HG03432 (cell line): ENCODE measurements at regions not wholly inside any gene's neighbourhood (a gene's known extent, or its start where the extent isn't known, plus 50 kb on each side); places are given as distances from the start of the nearest gene placed in this dataset.
A peak's percentile ranks its signal among the peaks of the same experiment; 100 is the strongest.

ENCODE experiments used
- ATAC-seq: cut with Tn5 transposase; IDR thresholded peaks from one replicate; pipeline ENCODE4 v1.9.1; 2021; ENCODE audit warnings: mild to moderate bottlenecking, moderate library complexity; ENCODE audit not compliant: unreplicated experiment

- peak; percentile 68 for ATAC-seq
Observed at GRCh38 chr9:118364266-118365106, 660.3 kb downstream of the TLR4 start.

DNA sequence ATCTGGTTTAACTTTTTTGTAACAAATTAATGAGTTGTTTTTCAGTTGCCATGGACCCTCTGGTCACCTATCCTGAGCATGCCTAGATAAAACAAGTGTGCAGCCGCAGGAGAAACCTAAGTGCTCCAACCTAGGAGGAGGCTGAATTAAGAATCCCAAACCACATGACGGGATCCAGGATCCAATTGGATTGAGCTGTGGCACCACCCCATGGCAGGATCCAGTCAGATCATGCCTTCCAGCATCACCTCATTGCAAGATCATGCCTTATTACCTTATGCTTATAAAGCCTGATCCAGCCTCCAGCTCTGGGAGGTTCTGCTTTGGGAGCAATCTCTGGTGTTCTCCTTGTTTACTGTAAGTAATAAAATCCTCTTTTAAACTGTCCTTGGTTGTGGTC lies 662.0 kb downstream of the TLR4 start:
- ATAC-seq, result no peak

GRCh38 chr9:118367383-118367782 lies 663.2 kb downstream of the TLR4 start:
- peak; percentile 40 for ATAC-seq

- ATAC-seq, result no peak
Observed at GRCh38 chr9:118384531-118385100, 680.4 kb downstream of the TLR4 start.

DNA sequence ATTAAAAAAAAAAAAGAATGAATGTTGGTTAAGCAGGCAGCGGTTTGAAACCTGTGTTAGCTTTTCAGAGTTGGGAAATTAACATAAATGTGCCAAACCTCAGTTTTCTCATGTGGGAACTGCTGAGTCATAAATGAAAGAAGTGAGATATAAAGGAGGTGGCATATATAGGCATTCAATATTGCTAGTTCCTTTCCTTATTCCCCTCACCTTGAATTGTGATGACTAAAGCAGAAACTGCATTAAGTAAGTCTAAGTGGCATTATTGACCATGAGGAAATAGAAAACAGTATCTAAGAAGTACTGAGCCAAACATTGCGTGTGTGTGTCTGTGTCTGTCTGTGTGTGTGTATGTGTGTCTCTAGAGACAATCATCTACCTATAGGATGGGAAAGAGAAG lies 691.2 kb downstream of the TLR4 start:
- ATAC-seq, result peak; percentile 95

GRCh38 chr9:118401546-118401945 lies 697.3 kb downstream of the TLR4 start:
- no peak for ATAC-seq

GRCh38 chr9:118414676-118415075 lies 710.5 kb downstream of the TLR4 start:
- no peak for ATAC-seq

- ATAC-seq, result no peak
Observed at GRCh38 chr9:118418887-118419565, 714.8 kb downstream of the TLR4 start.

DNA sequence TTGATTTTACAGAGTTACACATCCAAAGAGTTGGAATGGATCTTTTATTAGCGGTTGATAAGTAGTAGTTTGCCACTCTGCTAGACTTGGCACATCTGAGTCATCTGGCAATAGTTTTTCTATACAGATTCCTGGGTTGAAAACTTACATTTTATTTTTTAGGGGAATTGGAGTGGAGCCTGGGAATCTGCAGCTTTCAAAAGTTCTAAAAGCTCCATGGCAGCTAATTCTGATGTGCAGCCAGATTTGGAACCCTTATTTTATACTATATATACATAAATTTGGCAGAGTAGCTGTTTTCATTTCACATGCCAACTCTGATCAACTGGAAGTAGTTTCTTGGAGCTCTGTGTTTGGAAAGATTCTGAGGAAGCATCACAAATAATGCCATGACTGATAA lies 715.5 kb downstream of the TLR4 start:
- no peak for ATAC-seq

DNA sequence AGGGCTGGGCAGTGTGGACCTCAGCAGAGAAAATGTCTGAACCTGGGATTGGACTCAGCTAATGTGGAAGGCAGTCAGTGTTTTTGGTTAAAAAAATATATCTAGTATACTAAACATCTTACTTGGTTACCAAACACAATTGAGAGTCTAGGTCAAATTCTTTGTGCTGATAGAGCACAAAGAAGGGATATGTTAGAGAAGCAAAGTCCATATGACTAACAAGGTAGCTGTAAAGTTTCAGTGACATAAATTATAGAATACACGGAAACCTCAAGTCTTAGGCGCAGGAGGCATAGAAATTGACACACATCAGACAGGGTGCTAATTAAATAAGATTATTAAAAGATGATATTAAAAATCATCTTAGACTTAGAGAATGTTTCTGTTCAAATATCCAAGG lies 718.3 kb downstream of the TLR4 start:
- ATAC-seq, result no peak

- no peak for ATAC-seq
Observed at GRCh38 chr9:118423021-118423420, 718.8 kb downstream of the TLR4 start.

DNA sequence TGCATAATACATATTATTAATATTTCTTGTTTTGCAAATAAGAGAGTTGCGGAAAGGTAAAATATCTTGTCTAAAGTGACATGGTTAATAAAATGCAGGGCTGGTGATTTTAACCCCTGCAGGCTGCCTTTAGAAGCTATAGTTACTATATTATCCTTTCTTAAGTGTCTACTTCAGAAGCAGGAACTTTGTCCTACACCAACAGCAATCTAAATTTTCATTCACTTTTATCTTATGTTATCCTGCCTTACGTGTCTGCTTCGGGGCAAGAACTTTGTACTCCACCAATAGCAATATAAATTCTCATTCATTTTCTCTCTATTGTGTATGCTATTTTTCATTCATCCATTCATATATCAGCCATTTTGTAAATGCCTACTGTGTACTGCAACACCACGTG lies 719.5 kb downstream of the TLR4 start:
- ATAC-seq, result no peak

DNA sequence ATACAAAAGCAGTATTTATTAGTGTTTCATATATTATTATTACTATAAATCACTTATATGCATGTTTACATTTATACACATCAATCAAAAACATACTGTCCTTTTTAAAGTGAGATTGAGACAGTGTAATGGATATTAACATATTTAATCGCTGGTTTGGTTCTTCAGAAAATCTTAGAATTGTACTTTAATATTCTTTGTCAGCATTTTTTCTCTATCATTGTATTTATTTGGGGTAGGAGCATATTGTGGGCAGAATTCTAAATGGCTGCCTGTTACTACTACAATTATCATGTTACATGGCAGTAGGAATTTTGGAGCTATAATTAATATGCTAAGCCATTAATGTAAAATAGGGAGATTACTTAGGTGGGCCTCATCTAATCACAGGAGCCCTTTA lies 722.6 kb downstream of the TLR4 start:
- ATAC-seq, result no peak

DNA sequence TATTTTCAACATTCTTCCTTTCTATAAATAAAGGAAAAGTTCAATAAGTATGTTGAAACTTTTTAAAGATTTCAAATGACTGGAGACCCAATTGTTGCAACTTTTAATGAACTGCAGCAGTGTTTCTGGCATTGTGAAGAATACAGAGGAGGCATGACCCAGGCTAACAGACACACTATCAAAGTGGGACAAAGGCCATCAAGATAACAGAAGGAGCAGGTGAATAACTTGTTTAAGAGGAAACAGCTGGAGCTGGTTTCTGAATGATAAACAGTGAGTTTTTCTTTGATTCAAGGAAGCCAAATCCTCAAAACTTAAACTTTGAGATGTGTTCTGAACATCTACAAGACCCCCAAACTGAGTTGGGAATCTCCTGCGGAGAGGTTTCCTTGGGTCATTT lies 734.6 kb downstream of the TLR4 start:
- no peak for ATAC-seq

DNA sequence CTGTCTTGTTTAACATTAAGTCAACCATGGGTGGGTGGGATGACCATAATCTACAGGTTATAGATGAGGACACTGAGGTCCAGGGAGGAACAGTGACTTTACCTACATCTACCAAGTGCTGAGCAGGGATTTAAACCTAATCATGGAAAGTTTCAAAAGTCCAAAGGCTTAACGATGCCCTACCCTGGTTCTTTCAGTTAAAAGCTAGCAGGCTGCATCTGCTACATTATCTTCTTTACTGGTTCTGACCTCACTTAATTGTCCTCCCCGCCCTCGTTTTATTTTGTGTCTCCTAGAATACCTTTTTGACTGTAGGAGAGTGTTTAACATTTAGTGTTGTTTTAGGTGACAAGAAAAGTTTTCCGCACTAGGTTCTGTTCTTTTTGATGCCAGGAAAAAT lies 735.2 kb downstream of the TLR4 start:
- ATAC-seq, result no peak

- no peak for ATAC-seq
Observed at GRCh38 chr9:118444403-118444802, 740.2 kb downstream of the TLR4 start.

- ATAC-seq, result no peak
Observed at GRCh38 chr9:118446943-118447639, 742.9 kb downstream of the TLR4 start.

DNA sequence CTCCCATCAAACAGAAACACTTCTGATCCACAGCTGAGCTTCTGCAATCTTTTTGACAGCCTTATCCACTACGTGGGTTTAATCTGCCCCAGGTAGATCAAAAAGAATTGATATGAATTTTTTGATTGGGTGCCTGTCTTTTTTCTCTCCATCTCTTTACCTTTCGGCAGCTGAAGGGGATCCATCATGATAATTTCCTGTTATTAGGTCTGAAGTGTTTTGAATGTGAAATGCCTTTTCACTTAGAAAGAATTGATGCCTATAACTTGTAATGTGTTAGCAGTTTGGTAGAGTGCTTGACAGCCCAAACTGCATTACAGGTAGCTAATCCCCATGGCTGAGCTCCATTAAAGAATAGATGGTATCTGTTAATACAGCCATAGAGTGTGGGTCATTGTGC lies 745.4 kb downstream of the TLR4 start:
- ATAC-seq, result no peak

- no peak for ATAC-seq
Observed at GRCh38 chr9:118455259-118455658, 751.1 kb downstream of the TLR4 start.

DNA sequence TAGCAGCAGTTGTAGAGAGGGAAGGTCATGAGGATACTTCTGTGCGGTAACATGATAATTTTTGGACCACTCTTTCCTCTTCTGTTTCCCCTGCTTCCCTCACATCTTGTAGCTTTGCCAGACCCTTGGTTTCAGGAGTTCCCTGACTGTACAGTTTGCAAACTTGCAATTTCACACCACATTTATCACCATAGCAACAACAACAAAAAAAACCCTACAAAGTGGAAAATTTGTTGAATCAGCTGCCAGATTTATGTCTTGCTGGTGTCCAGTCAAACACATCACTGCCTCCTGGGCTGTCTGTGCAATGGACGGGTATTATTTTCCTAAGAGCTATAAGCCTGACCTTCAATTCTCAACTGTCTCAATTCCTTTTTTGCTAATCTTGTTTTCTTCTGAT lies 751.6 kb downstream of the TLR4 start:
- no peak for ATAC-seq

DNA sequence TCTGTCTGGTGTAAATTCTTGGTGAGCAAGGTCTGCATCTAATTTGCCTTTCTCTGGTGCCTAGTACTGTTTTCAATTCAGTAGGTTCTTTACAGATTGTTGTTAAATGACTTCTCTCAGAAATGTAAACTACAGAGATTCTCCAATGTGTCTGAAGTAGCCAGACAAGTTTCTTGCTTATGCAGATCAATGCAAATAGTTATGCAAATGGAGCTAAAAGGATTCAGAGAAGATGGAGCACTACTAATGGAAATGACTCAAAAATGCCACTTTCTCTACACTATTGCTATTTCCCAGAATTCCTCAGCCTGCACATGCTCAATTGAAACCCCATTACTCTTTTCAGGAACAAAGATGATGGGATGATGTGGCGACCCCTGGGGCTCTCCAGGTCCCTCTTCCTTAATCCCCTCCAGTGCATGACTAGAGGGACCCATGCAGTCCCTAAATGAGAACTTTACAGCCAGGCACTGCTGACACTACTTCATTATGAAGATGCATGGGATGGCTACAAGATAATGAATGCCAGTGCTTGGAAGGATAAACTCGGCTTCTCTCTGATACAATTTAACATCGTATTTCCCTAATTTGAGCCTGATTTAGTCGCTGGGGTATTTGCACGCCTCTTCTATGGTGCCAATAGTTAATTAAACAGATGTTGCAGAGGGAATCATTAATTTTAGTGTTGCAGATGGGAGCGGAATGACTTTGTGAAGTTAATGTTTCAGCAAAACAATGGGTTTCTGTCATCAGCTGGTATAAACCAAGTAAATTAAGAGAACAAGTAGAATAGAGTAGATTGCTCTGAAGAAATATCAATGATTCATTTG lies 753.2 kb downstream of the TLR4 start:
- no peak for ATAC-seq
